Testis (tissue), 2 donors: ENCODE measurements at regions not wholly inside any gene's neighbourhood (a gene's known extent, or its start where the extent isn't known, plus 50 kb on each side); places are given as distances from the start of the nearest gene placed in this dataset.
"Not testable (repeated sequence)": the region's sequence is repeated elsewhere in the genome, so short reads cannot be mapped to it uniquely, and the experiment has no call there.

Experiments
- CTCF ChIP-seq, 3 experiments: fragments of 450-650 bp in 2 of 3; fragments of 200-600 bp in 1 of 3; sonication (generic) in 1 of 3; IDR thresholded peaks; one replicate each; pipeline ENCODE4 v1.5.1; 2016 to 2019; ENCODE audit warnings: antibody characterized with exemption in 3 of 3, mild to moderate bottlenecking in 2 of 3, moderate library complexity in 1 of 3
- POLR2A ChIP-seq: fragments of 450-650 bp; IDR thresholded peaks from one replicate; pipeline ENCODE4 v1.6.1; 2017; ENCODE audit warnings: antibody characterized with exemption, mild to moderate bottlenecking, moderate library complexity

- TF ChIP-seq POLR2A; CTCF (IDR thresholded peaks at IDR 0.05): not testable (repeated sequence)
Measured at GRCh38 chr11:67880594-67881196, 123.2 kb downstream of the UNC93B1 start.
